HPDE6-E6E7 (cell line): ENCODE measurements at regions not wholly inside any gene's neighbourhood (a gene's known extent, or its start where the extent isn't known, plus 50 kb on each side); places are given as distances from the start of the nearest gene placed in this dataset.

ENCODE experiments used
- DNase-seq: peaks from one replicate; pipeline ENCODE4 v3.0.0; 2011; ENCODE audit warnings: missing footprints; ENCODE audit errors: extremely low spot score

DNA sequence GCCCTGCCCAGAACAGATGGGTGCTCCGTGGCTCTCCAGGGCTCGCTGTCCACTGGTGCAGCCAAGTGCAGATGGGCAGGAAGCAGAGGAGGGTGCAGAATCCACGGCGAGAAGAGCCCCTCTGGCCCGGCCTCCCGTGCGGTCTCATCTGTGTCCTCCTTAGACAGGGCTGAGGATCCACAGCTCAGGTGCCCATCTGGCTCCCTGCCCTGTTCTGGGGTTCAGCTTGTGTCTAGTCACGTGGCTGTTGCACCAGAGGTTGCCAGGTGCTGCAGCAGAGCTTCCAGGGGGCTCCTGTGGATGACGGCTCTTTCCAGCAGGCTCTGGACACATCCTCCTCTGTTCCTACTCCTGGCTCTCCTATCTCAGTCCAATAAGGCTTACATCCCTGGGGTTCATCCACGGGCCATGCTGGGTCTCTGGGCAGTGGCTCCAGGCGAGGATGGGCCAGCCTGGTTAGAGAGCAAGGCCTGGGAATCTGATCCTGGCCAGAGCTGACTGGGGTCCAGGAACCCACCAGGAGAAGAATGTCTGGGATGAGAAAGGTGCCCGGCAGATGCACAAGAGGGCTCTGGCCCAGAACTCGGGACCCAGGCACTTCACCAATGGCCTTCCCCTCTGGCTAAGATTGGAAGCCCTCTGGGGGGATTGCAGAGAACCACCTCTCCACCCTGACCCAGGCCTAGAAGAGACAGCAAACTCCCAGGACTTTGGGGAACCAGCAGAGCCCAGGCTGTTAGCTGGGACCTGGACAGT lies 116.3 kb upstream of the ID2 start:
- no peak for DNase-seq

DNA sequence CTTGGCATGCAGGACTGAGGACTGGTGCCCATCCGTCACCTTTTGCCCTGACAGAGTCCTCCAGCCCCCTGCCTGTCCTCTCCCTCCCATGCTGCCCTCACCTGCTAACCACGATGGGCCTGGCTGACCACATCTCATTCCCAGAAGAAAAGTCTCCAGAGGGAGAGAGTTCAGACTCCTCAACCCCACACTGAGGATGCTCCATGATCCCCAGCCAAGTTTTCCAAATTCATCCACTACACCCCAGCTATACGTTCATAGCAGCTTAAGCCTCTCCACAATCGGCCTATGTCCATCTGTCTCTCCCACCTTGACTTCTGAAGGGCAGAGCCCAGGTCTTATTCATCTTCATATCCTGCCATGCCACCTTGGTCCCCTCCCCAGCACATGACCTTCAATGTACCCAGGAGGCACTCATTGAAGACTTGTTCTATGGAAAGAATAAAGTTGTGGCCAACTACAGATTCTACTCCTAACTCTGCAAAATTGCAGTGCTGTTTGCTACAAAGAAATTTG lies 115.6 kb upstream of the ID2 start:
- no peak for DNase-seq

DNA sequence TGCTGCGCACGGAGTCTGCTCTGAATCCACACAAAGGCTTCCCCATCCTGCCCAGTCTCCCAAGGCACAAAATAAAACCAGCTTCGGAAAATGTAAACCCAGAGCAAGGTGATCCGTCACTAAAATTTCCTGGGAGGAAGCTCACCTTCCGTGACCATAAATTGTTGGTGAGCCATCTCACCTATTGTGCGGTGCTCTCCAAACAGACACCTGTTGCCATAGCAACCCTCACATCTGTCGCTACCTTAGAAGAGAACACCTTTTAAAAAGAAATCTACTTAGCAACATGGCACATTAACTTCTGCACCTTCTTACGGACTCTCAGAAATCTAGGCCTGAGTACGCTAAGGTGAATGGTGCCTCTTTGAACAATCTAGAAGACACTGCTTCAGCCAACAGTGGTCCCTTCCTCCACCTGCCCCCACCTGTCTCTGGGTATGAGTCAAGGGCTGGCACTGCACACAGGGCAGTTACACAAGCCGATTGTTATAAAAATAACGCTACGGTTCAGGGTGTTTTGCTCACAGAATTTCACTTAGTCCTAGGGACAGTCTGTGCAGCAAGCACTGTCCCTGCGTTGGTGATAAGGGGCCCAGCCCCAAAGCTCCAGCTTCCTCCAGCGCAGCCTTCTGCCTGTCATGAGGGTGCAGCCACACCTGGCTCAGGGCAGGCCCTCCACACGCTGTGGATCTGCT lies 114.9 kb upstream of the ID2 start:
- DNase-seq, result no peak

DNA sequence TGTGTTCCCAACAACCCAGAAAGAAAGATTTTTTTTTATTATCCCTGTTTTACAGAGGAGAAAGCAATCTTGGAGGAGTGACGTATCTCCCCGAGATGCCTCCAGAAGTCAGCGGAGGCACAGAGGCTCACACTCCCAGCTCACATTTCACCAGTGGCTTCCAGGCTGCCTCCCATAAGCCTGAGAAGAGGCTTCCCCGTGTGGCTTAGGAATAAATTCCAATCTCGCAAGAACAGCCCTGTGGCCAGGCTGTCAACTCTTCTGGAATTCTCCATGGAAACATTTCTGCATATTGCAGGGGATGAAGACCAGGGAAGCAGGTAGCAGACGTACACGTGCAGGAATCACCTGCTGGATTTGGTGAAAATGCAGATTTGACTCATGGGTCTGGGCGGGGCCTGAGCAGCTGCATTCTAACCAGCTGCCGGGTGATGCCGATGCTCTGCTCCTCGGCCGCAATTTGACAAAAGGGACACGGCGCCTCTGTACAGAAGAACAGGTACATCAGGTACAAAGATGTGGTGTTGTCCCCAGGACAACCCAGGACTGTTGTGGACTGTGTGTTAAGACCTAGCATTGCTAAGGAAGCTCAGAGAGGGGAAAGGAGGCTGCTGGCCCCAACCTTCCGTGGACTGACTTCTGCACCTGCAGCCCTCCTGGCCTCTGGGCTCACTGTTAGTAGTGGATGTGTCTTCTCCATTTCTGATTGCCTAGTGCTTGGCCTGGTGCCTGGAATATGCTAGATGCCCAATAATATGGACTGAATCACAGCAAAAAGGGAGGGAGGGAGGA lies 114.2 kb upstream of the ID2 start:
- no peak for DNase-seq

DNA sequence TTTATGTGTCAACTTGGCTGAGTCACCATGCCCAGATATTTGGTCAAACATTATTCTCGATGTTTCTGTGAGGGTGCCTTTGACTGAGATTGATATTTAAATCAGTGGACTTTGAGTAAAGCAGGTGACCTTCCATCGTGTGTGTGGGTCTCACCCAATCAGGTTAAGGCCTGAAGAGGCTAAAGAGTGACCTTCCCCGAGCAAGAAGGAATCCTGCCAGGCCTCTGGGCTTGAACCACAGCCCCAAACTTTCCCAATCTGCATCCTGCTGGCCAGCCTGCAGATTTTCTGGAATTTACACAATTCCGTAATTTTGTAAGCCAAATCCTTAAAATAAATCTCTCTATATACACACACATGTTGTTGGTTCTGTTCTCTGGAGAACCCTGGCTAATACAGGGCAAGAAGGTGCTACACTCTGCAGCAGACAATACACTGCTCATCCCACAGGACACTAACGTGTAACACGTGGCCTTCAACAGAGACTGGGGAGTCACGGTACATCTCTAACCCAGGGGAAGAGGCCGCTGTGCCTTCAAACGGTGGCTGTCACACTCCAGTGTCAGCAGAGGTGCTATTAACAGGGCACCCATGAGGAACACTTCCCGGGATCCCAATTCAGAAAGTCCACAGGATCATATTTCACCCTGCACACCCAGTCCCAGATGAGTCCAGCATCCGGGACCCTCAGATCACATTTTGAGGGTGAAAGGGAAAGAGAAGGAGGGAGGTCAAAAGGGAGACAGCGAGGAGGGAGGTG lies 113.1 kb upstream of the ID2 start:
- no peak for DNase-seq

DNA sequence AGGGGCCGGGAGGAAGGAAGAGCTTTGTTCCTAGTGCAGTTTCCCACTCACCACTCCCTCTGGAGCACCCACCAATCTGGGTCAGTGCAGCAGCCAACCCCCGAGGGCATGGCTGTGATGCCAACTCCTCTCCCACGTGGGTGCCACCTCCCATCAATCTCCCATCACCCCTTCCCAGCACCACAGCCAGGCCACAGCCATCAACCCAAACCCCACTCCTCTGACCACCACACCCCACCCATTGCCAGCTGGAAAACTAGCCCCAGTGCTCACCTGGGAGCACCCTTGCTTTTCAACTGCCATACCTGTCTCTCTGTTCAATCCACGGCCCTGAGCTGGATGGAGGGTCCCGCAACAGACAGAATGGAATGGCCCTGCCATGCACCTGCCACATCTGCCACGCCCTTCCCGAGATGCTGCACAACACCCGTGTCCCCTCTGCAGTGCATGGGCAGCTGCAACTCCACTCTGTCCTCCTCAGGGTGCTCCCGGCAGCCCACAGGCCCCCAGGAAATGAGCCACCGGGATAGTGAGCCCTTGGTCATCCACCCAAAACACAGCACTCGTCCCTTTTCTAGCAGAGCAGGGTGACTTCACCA lies 112.4 kb upstream of the ID2 start:
- no peak for DNase-seq

DNA sequence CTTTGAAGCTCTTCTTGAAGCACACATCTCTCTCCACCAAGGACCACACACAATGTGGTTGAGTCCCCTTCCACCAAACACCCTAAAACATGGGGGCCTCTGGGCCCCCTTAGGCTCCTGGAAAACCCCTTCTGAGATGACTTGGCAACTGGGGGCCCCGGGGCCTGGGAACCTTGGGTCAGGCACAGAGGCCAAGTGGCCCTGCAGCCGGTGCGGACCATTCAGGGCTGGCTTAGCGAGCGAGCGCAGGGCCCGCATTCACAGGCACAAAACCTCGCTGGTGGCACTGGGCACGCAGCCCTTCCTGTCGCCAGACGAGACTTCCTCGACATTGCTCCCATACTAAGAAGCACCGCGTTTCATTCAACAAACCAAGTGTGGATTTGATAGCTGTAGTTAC lies 111.2 kb upstream of the ID2 start:
- DNase-seq, result no peak

DNA sequence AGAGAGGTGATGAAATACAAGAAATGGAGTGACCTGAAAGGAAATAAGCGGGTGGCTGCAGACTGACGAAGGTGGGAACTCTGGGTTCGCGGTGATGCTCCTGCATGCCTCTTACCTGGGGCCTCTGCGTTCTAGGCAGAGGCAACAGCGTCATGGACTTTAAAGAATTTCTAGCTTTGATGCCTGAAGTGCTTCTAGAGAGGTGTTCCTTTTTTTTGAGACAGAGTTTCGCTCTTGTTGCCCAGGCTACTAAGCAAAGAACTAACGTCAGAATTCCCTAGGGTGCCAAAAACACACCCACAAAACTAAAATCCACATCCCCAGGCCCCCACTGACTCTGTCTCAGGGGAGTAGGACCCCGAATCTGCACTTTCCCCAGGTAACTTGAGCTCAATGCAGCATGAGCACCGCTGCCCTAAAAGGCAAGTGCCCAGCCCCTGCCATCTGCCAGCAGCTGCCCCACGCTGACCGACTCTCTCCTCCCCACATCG lies 110.5 kb upstream of the ID2 start:
- DNase-seq, result no peak

DNA sequence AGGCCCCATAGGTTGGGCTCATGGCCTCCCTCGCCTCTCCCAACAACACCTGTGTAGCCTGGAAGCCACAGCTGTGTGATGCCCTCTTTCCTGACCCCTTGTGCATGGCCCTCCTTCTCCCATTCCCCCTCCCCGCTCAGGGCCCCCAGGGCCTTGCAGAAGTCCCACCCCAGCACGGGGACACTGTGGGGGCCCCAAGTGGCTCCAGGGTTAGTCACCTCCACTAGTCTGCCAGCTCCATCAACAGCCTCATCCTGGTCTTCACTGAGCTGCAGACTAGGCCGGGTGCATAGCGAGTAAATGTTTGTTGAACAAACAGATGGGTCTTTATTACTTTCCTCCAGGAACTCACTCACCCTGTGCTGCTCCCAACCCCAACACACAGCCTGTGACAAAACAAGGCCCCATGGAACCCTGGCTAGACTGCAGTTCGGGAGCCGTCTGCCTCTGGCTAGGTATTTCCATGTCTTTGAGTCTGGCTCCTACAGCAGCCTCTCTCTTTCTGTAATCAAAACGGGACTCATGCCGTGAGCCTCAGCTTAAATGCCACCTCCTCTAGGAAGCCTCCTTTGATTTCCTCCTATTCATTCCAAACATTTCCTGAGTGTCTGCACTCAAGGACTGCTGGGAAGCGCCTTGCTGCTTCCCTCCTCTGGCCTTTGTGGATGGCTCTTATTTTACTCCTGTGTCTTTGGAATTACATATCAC lies 109.9 kb upstream of the ID2 start:
- no peak for DNase-seq

DNA sequence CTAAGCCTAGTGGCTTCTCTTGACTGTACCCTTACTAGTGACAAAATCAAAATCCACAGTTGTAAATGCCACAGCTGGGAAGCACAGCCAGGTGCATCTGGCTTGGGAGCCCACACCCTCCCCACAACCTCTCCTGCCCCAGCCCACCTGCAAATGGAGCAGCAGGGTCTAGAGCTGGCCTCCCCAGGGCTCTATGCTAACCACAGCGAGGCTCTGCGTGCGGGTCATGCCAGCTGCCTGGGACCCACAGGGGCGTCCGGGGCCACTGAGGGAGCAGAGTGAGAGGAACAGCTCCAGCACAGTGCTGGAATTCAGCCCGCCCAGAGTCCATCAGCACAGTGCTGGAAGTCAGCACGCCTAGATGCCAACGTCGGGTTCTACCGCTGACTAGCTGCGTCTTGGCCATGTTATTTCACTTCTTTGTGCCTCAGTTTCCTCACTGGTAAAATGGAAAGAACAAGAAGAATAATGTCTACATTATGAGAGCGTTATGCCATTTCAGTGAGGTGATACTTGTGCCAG lies 109.1 kb upstream of the ID2 start:
- no peak for DNase-seq

DNA sequence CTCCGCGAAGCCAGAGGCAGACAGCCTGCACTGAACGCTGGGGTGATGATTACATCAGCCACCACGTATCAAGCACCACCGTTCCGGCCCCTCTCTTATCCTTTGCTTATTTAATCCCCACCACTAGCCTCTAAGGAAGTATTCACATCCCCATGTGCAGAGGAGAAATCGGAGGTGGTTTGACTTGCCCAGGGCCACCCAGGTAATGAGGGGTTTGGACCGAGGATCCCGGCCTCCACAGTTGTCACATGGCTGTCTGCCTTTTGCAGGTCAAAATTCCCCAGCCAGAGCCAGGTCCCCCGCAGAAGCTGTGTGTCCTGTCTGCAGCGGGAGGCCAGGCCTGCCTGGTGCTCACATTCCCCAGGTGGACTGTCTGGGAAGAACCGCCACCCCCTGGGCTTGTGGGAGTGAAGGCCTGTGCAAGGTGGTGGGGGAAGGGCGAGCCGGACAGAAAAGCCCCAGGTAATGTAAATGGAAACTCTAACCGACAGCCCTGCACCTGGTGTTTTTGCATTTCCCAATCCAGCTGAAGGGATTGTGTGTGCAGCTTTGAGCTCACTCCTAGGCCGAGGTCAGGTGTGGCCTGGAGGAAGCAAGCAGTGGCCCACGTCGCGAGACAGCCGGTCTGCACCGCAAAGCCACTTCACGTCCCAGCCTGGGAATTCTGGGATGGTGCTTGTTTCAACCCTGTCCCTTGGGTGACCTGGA lies 108.5 kb upstream of the ID2 start:
- no peak for DNase-seq

DNA sequence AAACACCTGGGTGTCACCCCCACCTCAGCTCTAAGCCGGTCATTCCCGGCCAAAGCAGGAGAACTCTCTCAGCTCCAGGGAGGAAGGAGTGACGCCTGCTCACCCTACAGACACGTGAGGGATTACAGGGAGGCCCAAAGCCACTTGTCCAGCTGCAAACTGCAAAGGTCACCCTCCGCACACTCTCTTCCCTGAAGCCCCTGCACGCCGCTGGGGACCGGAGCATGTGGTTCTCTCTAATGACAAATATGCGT lies 108.0 kb upstream of the ID2 start:
- no peak for DNase-seq

DNA sequence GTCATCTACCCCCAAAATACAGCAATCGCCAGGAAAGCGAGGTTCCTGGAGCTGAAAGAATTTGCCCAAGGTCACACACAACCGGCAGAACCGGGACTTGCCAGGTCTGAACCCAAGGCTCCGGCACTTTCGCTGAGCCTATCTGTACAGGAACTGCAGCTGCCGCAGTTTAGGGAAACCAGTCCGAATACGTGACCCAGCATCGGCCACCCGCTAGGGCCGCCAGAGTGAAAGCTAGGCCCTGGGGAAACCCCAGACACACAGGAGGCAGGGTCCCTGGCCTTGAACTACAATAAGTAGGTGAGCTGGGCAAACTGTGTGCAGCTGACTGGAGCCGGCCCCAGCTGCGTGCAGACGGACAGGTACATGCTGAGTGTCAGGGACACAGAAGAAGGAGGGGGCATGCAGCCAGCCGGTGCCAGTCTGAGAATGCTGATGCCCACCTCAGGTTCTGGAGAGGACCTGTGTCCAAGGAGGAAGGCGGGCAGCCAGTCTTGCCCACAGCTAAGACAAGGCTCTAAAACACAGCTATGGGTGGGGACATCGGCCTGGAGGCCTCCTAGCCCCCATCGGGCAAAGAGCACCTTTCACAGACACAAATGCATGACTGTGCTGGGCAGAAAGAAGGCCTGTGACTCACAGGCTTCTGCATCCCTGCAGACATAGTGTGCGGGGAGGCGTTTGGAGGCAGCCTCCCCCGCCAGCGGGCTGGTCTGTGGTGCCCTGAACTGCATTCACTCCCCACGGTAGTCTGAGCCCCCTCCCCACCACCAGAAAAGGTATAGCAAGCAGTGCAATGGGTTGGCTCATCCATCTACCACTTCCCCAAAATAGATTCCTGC lies 107.4 kb upstream of the ID2 start:
- DNase-seq, result no peak

DNA sequence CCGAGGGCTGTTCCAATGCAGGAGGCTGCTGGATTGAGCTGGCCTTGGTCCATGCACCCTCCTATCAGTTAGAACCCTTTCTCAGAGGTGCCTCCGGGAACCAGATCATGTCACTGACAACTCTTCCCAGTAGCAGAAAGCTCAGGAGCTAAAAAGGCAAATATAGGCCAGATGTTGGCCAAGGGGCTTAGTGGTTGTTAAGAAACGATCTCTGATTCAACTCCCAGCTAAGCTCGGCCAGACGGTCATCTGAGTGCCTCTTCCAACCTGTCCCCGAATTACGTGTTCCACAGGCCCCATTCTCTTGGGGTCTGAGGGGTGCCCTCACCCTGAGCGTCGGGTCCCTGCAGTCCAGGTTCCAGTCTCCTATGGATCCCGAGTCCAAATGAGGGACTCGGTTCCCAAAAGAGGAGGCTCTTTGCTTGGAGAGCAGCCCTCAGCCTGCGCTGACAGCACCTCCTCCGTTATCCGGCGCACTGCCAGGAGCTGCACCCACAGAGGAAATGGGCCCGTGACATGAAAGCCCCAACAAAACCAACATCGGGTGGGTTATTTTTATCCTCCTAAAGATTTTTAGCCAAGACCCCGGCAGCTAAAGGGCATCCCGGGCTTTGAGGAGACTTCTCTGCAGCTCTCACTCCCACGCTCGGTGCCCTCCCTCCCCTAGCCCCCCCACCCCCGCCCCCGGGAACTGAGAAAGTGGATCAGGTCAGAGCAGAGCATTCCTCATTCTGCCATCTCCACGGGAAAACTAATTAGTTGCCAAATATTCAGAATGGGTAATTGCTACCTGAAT lies 106.6 kb upstream of the ID2 start:
- DNase-seq, result no peak

DNA sequence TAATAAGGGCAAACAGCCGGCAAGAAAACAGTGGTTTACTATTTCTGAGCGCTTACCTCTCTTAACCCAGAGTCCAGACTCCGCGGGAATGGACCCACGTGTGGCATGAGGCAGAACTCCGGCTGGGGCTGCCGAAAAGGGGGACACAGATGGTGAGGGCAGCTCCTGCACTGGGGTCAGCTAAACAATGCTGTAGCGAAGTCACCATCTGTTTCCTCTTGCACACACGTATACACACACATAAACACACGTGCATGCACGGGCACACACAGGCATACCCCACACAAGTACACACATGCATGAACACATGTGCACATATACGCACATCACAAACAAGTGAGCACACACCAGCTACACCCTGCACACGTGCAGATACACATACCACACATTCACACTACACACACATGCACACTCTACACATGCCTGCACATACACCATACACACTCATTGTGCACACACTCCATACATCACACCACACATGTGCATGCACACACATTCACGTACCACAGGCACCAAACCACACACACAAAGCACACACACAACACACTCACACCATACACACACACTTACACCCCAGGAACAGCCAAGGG lies 105.9 kb upstream of the ID2 start:
- no peak for DNase-seq

DNA sequence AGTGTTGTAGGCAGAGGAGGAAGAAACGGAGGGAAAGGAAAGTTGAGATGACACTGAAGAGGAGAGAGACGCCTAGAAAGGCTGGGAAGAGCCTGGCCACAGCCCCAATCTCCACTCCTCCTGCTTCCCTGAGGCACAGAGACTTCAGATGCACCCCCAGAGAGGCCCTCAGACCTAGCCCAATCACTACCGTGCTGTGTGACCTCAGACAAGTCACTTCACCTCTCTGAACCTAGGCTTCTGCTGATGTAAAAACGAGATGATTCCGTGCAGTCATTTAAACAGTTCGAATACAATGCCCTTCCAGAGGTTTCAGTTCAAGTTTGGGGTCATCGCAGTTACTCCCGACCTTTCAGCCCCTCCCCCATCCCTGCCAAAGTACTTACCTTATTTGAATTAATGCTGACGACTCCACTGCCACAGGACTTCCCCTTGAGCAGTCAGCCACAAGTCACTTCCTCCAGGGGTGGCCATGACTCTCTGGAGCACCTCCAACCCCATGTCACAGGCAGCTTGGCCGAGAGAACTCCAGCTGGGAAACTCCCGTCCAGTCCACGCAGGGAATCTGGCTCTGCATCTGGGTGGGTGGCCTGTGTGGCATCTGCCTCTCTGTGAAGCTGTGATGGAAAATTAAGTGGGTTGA lies 105.2 kb upstream of the ID2 start:
- DNase-seq, result no peak

DNA sequence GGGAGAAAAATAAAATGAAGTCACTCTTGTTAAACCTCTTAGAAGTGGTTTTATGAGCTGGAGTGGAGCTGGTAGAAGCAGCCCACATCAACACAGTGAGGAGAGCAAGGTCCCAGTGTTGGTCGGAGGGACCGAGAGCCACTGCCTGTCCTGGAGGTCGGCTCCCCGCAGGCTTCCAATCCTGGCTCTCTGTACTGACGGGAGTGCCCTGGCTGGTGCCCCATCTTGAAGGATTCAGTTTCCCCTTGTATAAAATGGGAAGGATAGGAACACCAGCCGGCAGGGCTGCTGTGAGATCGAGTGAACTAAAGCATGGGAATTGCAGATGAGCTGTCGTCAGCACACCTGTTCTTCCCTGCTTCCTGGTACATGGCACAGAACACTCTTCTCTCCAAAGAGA lies 104.3 kb upstream of the ID2 start:
- DNase-seq, result no peak
